Progenitor cell of endocrine pancreas (in vitro differentiated cells): ENCODE measurements at regions not wholly inside any gene's neighbourhood (a gene's known extent, or its start where the extent isn't known, plus 50 kb on each side); places are given as distances from the start of the nearest gene placed in this dataset.

Experiments
- DNase-seq: peaks from one replicate; pipeline ENCODE4 v3.0.0; 2021; ENCODE audit warnings: low spot score; ENCODE audit not compliant: unreplicated experiment
- H3K27ac Mint-ChIP-seq: 2 replicates; pipeline ENCODE4 v1.8.0; 2021; ENCODE audit warnings: mild to moderate bottlenecking, moderate library complexity, mixed read lengths
- H3K27me3 Mint-ChIP-seq: 2 replicates; pipeline ENCODE4 v1.8.0; 2021; ENCODE audit warnings: mixed read lengths
- H3K36me3 Mint-ChIP-seq: 2 replicates; pipeline ENCODE4 v1.8.0; 2022; ENCODE audit warnings: mixed read lengths; ENCODE audit not compliant: insufficient read depth
- H3K4me1 Mint-ChIP-seq: 2 replicates; pipeline ENCODE4 v1.8.0; 2021; ENCODE audit warnings: low read depth, mixed read lengths
- H3K4me3 Mint-ChIP-seq: 2 replicates; pipeline ENCODE4 v1.8.0; 2021; ENCODE audit warnings: low read depth, mild to moderate bottlenecking, moderate library complexity, mixed read lengths
- H3K9me3 Mint-ChIP-seq: 2 replicates; pipeline ENCODE4 v1.8.0; 2021; ENCODE audit warnings: low read depth, mixed read lengths
- CTCF ChIP-seq: fragments of 200-600 bp; sonication (generic); IDR thresholded peaks from one replicate; pipeline ENCODE4 v1.5.0; 2021; ENCODE audit warnings: antibody characterized with exemption, mild to moderate bottlenecking; ENCODE audit not compliant: unreplicated experiment

- no peak for TF ChIP-seq CTCF
- peaks cover 3% of the 10 kb centered on the region for H3K9me3 Mint-ChIP-seq
- H3K4me3 Mint-ChIP-seq: no peak overlapping the region
These were observed 437.9 kb downstream of the PIK3C3 start for GRCh38 chr18:42392926-42393325.

GRCh38 chr18:42394238-42394637 lies 439.2 kb downstream of the PIK3C3 start:
- H3K27me3 Mint-ChIP-seq: no peaks in the 10 kb centered on the region
- no peak overlapping the region for H3K27ac Mint-ChIP-seq
- H3K4me1 Mint-ChIP-seq: peaks cover 16% of the 10 kb centered on the region
- H3K9me3 Mint-ChIP-seq: no peaks in the 10 kb centered on the region
- H3K4me3 Mint-ChIP-seq: no peak overlapping the region
- no peak for DNase-seq
- no peak for TF ChIP-seq CTCF
- H3K36me3 Mint-ChIP-seq: no peaks in the 10 kb centered on the region

More at GRCh38 chr18:42392926-42393325, 437.9 kb downstream of the PIK3C3 start:
- H3K4me1 Mint-ChIP-seq: peaks cover 16% of the 10 kb centered on the region
- H3K27ac Mint-ChIP-seq: no peak overlapping the region
- peaks cover 4% of the 10 kb centered on the region for H3K36me3 Mint-ChIP-seq
- no peak for DNase-seq
- no peaks in the 10 kb centered on the region for H3K27me3 Mint-ChIP-seq

- DNase-seq: no peak
- peak; percentile 20 for TF ChIP-seq CTCF
- H3K27ac Mint-ChIP-seq: no peak overlapping the region
- H3K4me1 Mint-ChIP-seq: peaks cover 9% of the 10 kb centered on the region
- H3K4me3 Mint-ChIP-seq: no peak overlapping the region
- H3K9me3 Mint-ChIP-seq: peaks cover 4% of the 10 kb centered on the region
- no peaks in the 10 kb centered on the region for H3K27me3 Mint-ChIP-seq
- no peaks in the 10 kb centered on the region for H3K36me3 Mint-ChIP-seq
These were observed 446.2 kb downstream of the PIK3C3 start for GRCh38 chr18:42401131-42401673.

- Mint-ChIP-seq H3K27ac (no peak overlapping the region), H3K36me3 (peaks cover 6% of the 10 kb centered on the region), H3K9me3 (peaks cover 15% of the 10 kb centered on the region), H3K27me3 (no peaks in the 10 kb centered on the region), H3K4me1 (peaks cover 9% of the 10 kb centered on the region), H3K4me3 (no peak overlapping the region)
- no peak for DNase-seq
- no peak for TF ChIP-seq CTCF
These were observed 449.1 kb downstream of the PIK3C3 start for GRCh38 chr18:42404151-42404550.

GRCh38 chr18:42409005-42409404 lies 454.0 kb downstream of the PIK3C3 start:
- Mint-ChIP-seq H3K27ac (no peak overlapping the region), H3K27me3 (no peaks in the 10 kb centered on the region), H3K36me3 (peaks cover 16% of the 10 kb centered on the region), H3K4me3 (no peak overlapping the region), H3K9me3 (peaks cover 29% of the 10 kb centered on the region), H3K4me1 (peaks cover 2% of the 10 kb centered on the region)
- DNase-seq: no peak
- TF ChIP-seq CTCF: no peak
